GM12892 (cell line): ENCODE measurements at regions not wholly inside any gene's neighbourhood (a gene's known extent, or its start where the extent isn't known, plus 50 kb on each side); places are given as distances from the start of the nearest gene placed in this dataset.

Experiments used
- DNase-seq: peaks from one replicate; pipeline ENCODE4 v3.0.0; 2011; ENCODE audit not compliant: insufficient read length
- FAIRE-seq: peaks from 2 replicates; lab custom pipeline; 2011; peaks lifted over from hg19 to GRCh38; lab: Jason Lieb, UNC
- POLR2A ChIP-seq: IDR thresholded peaks from 2 replicates; pipeline ENCODE4 v1.6.1; 2011; ENCODE audit warnings: low read depth, low read length, control low read depth
- POLR2AphosphoS5 ChIP-seq: IDR thresholded peaks from 2 replicates; pipeline ENCODE4 v1.6.1; 2011; ENCODE audit warnings: low read depth, low read length, control low read depth
- TAF1 ChIP-seq: IDR thresholded peaks from 2 replicates; pipeline ENCODE4 v1.6.1; 2011; ENCODE audit warnings: low read depth, mild to moderate bottlenecking, control low read depth, low read length, borderline replicate concordance

DNA sequence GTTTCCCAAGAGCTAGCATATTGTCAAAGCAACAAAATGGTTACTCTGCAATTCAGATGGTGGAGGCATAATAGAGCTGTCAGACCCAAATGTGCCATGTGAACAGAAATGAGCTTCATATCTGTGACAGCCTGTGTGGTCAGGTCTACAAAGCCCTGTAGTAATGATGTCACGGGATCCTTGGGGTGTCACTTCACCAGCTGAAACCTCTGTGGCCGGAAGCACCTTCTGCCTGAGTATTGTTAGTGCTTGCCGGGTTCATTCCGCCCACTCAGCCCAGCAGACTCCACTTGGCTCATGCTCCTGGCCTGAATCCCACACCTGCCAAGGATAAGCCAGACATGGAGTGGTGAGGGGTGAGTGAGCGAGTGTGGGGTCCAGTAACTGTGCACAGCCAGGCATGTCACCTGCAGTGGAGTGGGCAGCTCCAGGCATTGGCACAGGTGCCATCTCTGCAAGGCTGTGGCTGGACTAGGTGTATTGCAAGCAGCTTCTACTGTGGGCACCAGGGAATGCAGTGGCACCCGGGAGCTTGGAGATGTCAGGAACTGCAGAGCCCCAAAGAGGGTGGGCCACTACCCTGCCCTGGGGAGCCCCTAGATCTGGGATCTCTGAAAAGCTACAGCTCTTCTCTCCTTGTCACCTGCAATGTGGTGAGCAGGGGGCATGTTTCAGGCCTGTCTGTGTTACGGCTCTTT, 341.9 kb upstream of the CHRM2 start:
- FAIRE-seq (no peak), DNase-seq (no peak)
- TF ChIP-seq POLR2A (no peak), TAF1 (no peak), POLR2AphosphoS5 (no peak)

DNA sequence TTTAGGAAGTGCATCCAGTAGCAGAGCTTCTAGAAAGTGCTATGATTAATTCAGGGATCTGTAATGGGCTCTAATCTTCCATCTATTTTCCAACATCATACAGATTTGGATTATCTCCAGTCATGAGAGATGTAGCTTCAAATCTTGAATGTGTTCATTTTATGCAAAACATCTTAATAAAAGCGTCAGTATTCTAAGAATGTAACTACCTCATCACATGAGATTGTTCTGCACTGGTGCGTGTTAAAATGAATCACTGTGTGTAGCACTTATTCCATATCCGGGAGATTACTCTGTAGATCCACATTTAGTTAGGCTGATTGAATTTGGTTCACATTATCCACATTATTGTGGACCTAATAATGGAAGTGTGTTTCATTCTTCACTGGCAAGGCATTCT, 344.9 kb upstream of the CHRM2 start:
- no peak for DNase-seq
- TF ChIP-seq TAF1, result no peak
- TF ChIP-seq POLR2AphosphoS5, result no peak
- no peak for TF ChIP-seq POLR2A
- FAIRE-seq, result no peak

- TF ChIP-seq POLR2AphosphoS5 (no peak), TAF1 (no peak), POLR2A (no peak)
- DNase-seq, result no peak
- FAIRE-seq, result no peak
Measured at GRCh38 chr7:136517971-136518370, 350.5 kb upstream of the CHRM2 start.

DNA sequence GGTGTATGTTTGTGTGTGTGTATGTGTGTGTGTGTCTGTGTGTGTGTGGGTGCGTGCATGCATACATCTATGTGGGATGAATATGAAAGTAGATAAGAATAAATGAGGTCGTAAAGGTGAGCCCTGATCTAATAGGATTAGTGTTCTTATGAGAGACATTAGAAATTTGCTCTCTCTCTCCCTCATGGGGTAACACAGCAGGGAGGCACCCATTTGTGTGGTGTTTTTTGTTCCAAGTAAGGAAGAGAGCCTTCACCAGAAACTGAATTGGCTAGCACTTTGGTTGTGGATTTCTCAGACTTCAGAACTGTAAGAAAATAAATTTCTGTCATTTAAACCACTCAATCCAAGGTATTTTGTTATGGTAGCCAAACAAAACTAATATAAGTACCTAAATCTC, 353.7 kb upstream of the CHRM2 start:
- TF ChIP-seq POLR2A (no peak), POLR2AphosphoS5 (no peak), TAF1 (no peak)
- no peak for FAIRE-seq

GRCh38 chr7:136513744-136514143, 354.7 kb upstream of the CHRM2 start:
- no peak for FAIRE-seq
- DNase-seq, result no peak
- TF ChIP-seq POLR2AphosphoS5 (no peak), POLR2A (no peak), TAF1 (no peak)

More for the DNA sequence above, 353.7 kb upstream of the CHRM2 start:
- no peak for DNase-seq

- TF ChIP-seq POLR2A, result no peak
- TF ChIP-seq TAF1, result no peak
- no peak for TF ChIP-seq POLR2AphosphoS5
- DNase-seq (no peak), FAIRE-seq (no peak)
Measured at GRCh38 chr7:136509466-136509865, 359.0 kb upstream of the CHRM2 start.

DNA sequence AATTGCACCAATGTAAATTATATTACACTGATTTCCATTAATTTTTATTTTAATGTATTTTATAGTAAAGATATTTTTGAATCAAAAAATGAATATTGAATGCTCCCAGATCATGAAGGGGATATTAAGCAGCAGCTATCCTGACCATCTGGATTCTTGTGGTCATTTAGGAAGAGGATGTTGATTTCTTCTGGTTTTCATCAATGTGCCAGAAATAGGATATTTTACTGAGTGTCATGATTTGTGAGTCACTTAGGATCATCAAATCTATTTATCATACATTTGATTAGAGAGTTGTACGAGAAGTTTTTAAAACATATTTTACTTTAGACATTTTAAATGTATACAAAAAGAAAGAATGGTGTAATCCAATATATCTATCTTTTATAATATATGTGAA, 366.3 kb upstream of the CHRM2 start:
- TF ChIP-seq POLR2A, result no peak
- no peak for TF ChIP-seq TAF1
- TF ChIP-seq POLR2AphosphoS5, result no peak
- no peak for FAIRE-seq
- no peak for DNase-seq

- no peak for DNase-seq
- FAIRE-seq, result no peak
- TF ChIP-seq POLR2AphosphoS5 (no peak), TAF1 (no peak), POLR2A (no peak)
Measured at GRCh38 chr7:136501151-136501550, 367.3 kb upstream of the CHRM2 start.

GRCh38 chr7:136496551-136496950, 371.9 kb upstream of the CHRM2 start:
- FAIRE-seq, result no peak
- no peak for TF ChIP-seq POLR2A
- TF ChIP-seq TAF1, result no peak
- DNase-seq, result no peak

DNA sequence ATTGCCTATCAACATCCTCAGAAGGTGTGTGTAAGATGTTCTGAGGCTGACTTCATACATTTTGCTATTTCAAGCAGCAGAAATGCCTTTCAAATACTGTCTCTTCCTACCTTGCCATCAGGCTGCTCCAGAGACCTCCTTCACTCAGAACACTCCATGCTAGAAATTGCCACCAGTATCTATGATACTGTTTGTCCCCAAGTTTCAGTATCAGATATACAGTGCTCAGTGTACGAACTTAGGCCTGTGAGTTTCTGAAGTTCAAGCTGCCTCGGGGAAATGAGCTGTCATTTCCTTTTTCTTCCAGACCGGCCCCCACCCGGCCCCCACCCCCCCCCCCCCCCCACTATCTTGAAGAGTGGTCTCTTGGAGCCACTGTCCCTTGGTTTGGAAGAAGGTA, 373.4 kb upstream of the CHRM2 start:
- no peak for FAIRE-seq

GRCh38 chr7:136492366-136492765, 376.1 kb upstream of the CHRM2 start:
- DNase-seq (no peak), FAIRE-seq (no peak)
- no peak for TF ChIP-seq TAF1
- TF ChIP-seq POLR2AphosphoS5, result no peak
- TF ChIP-seq POLR2A, result no peak

More for the DNA sequence above, 373.4 kb upstream of the CHRM2 start:
- TF ChIP-seq TAF1 (no peak), POLR2A (no peak), POLR2AphosphoS5 (no peak)
- no peak for DNase-seq

GRCh38 chr7:136489808-136490207, 378.6 kb upstream of the CHRM2 start:
- no peak for TF ChIP-seq POLR2A
- TF ChIP-seq POLR2AphosphoS5, result no peak
- no peak for TF ChIP-seq TAF1
- no peak for DNase-seq
- FAIRE-seq, result no peak

GRCh38 chr7:136480901-136481300, 387.6 kb upstream of the CHRM2 start:
- no peak for TF ChIP-seq POLR2A
- no peak for TF ChIP-seq POLR2AphosphoS5
- TF ChIP-seq TAF1, result no peak
- FAIRE-seq (no peak), DNase-seq (no peak)
